Thoracic aorta (tissue), 2 donors: ENCODE measurements at regions not wholly inside any gene's neighbourhood (a gene's known extent, or its start where the extent isn't known, plus 50 kb on each side); places are given as distances from the start of the nearest gene placed in this dataset.

Experiments used
- ATAC-seq: fragments of 150-250 bp; one replicate; pipeline ENCODE4 v1.8.0; 2017; ENCODE audit warnings: low read depth; ENCODE audit not compliant: insufficient number of reproducible peaks, low FRiP score
- DNase-seq: peaks from one replicate; pipeline ENCODE4 v3.0.0-alpha.2; 2020; ENCODE audit warnings: low spot score
- H3K27ac ChIP-seq, 2 donors: fragments of 200-600 bp; sonication (generic); 1 replicate in 1 of 2; 2 replicates in 1 of 2; pipeline ENCODE4 v1.5.1; 2016; ENCODE audit warnings: mild to moderate bottlenecking in 2 of 2, moderate library complexity in 2 of 2
- H3K27me3 ChIP-seq: fragments of 200-600 bp; sonication (generic); replicated peaks from 2 replicates; pipeline ENCODE4 v1.6.0; 2016; ENCODE audit warnings: mild to moderate bottlenecking; ENCODE audit not compliant: insufficient read depth
- H3K36me3 ChIP-seq: fragments of 200-600 bp; sonication (generic); one replicate; pipeline ENCODE4 v1.5.1; 2016
- H3K4me1 ChIP-seq, 2 donors: fragments of 200-600 bp; sonication (generic); 1 replicate in 1 of 2; 2 replicates in 1 of 2; pipeline versions ENCODE4 v1.5.1 to v1.6.0; 2016; ENCODE audit warnings: low read depth in 2 of 2, mild to moderate bottlenecking in 1 of 2; ENCODE audit not compliant: control insufficient read depth in 1 of 2
- H3K4me3 ChIP-seq: fragments of 200-600 bp; sonication (generic); 2 replicates; pipeline ENCODE4 v1.5.1; 2016; ENCODE audit warnings: mild to moderate bottlenecking
- H3K9me3 ChIP-seq: fragments of 200-600 bp; sonication (generic); 2 replicates; pipeline ENCODE4 v1.5.1; 2016
- TF ChIP-seq, protein P1 (sequence below): fragments of 200-600 bp; sonication (generic); IDR thresholded peaks from one replicate; pipeline ENCODE4 v1.5.1; 2019; ENCODE audit warnings: antibody characterized with exemption

GRCh38 chr2:67825476-67825875 is 237.3 kb downstream of the C1D start:
- ATAC-seq: no peak
- Histone ChIP-seq H3K36me3 (no peaks in the 10 kb centered on the region), H3K27me3 (no peaks in the 10 kb centered on the region), H3K27ac (no peak overlapping the region), H3K4me3 (no peak overlapping the region), H3K9me3 (no peaks in the 10 kb centered on the region), H3K4me1 (no peaks in the 10 kb centered on the region)
- DNase-seq: no peak
- TF ChIP-seq, protein P1, sequence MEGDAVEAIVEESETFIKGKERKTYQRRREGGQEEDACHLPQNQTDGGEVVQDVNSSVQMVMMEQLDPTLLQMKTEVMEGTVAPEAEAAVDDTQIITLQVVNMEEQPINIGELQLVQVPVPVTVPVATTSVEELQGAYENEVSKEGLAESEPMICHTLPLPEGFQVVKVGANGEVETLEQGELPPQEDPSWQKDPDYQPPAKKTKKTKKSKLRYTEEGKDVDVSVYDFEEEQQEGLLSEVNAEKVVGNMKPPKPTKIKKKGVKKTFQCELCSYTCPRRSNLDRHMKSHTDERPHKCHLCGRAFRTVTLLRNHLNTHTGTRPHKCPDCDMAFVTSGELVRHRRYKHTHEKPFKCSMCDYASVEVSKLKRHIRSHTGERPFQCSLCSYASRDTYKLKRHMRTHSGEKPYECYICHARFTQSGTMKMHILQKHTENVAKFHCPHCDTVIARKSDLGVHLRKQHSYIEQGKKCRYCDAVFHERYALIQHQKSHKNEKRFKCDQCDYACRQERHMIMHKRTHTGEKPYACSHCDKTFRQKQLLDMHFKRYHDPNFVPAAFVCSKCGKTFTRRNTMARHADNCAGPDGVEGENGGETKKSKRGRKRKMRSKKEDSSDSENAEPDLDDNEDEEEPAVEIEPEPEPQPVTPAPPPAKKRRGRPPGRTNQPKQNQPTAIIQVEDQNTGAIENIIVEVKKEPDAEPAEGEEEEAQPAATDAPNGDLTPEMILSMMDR: no peak

DNA sequence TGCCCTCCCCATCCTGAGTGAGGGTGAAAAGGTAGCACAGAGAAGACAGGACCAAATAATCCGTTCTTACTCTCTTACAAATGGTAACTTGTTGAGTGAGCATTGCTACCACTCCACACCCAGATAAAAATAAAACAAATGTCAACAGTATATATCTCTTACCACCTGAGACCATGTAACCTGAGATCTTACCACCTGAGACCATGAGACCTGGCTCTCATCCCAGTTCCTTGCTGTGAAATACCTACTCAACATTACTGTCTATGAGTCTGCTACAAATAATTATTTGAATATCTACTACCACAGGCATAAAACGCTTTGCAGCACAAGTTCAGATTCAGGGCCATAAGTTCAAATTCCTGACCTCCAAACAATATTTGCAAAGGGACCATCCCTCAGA is 234.7 kb downstream of the C1D start:
- H3K4me1 ChIP-seq: no peaks in the 10 kb centered on the region
- DNase-seq (no peak), ATAC-seq (no peak)
- H3K27ac ChIP-seq: no peak overlapping the region
- TF ChIP-seq, protein P1: no peak
- H3K9me3 ChIP-seq: no peaks in the 10 kb centered on the region
- H3K36me3 ChIP-seq: no peaks in the 10 kb centered on the region
- H3K4me3 ChIP-seq: no peak overlapping the region
- H3K27me3 ChIP-seq: no peaks in the 10 kb centered on the region

DNA sequence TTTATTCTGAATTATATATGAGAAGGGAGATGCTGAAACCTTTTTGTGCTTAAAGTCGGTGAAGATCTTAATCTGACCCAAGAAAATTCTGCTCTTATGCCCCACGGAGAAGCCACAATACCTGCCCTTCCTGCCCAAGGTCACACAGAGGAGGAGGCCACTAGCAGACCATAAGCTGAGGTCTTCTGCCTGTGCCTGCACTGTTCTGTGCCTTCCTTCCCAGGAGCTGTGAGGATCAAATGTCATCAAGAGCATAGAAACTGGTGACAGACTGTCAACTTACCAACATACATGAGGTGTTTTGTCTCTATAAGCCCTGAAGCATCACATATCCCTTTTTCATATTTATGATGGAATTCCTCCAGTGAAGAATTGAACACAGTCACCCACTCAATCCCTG is 233.3 kb downstream of the C1D start:
- no peaks in the 10 kb centered on the region for H3K4me1 ChIP-seq
- H3K27me3 ChIP-seq: no peaks in the 10 kb centered on the region
- ATAC-seq (no peak), DNase-seq (no peak)
- H3K36me3 ChIP-seq: no peaks in the 10 kb centered on the region
- no peak overlapping the region for H3K4me3 ChIP-seq
- TF ChIP-seq, protein P1: no peak
- H3K27ac ChIP-seq: no peak overlapping the region
- no peaks in the 10 kb centered on the region for H3K9me3 ChIP-seq

GRCh38 chr2:67833632-67834031 is 229.2 kb downstream of the C1D start:
- ATAC-seq (no peak), DNase-seq (no peak)
- no peak overlapping the region for H3K4me3 ChIP-seq
- no peaks in the 10 kb centered on the region for H3K4me1 ChIP-seq
- H3K9me3 ChIP-seq: no peaks in the 10 kb centered on the region
- TF ChIP-seq, protein P1: no peak
- H3K27me3 ChIP-seq: no peaks in the 10 kb centered on the region
- H3K36me3 ChIP-seq: no peaks in the 10 kb centered on the region
- no peak overlapping the region for H3K27ac ChIP-seq

DNA sequence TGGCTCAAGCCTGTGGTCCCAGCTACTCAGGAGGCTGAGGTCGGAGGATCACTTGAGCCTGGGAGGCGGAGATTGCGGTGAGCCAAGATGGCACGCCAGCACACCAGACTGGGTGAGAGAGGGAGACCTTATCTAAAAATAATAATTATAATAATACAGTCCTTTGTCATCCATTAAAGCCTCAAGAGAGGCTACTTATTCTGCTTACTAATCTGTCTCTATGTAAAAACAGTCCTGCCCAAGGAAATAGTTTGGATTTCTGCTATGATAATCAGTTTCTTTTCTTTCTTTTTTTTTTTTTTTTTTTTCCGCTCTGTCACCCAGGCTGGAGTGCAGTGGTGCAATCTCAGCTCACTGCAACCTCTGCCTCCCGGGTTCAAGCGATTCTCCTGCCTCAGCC is 228.3 kb downstream of the C1D start:
- DNase-seq: no peak
- ATAC-seq: no peak
- H3K36me3 ChIP-seq: no peaks in the 10 kb centered on the region
- H3K4me3 ChIP-seq: no peak overlapping the region
- no peaks in the 10 kb centered on the region for H3K27me3 ChIP-seq
- no peak overlapping the region for H3K27ac ChIP-seq
- H3K9me3 ChIP-seq: no peaks in the 10 kb centered on the region
- no peaks in the 10 kb centered on the region for H3K4me1 ChIP-seq
- TF ChIP-seq, protein P1: no peak
